ENCODE measurements at regions not wholly inside any gene's neighbourhood (a gene's known extent, or its start where the extent isn't known, plus 50 kb on each side); places are given as distances from the start of the nearest gene placed in this dataset.

DNA sequence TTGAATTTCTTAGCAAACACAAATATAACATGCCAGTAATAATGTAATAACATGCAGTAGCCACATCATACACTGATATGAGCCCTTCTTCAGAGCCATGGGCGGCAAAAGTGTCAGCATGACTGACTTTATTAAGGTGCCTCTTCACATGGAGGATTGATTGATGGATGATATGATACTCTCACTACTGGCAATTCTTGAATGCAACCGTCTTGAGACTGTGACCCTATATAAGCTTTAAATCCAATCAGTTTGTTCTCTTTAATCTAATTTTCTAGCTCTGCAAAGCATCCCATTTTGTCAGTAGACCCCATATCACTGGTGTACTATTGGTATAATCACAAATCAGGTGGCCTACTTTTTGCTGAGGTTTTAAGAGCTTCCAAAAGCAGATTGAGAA lies 463.7 kb upstream of the ROBO2 start:
- Histone ChIP-seq H3K4me3 (no peak overlapping the region), H3K4me1 (no peaks in the 10 kb centered on the region), H3K27ac (no peak overlapping the region), H3K36me3 (no peaks in the 10 kb centered on the region), H3K9me3 (no peaks in the 10 kb centered on the region), H3K27me3 (no peaks in the 10 kb centered on the region)
- no peak for DNase-seq (ENCODE audit: low spot score in 2 of 2)
- intact Hi-C loops (cut with DNase I; ENCODE audit: low total_unique reads), result no loop called here
- no peak for TF ChIP-seq POLR2AphosphoS5 (IDR thresholded peaks at IDR 0.05)
- no peak for TF ChIP-seq POLR2A (IDR thresholded peaks at IDR 0.05)
- no peak for TF ChIP-seq CTCF (IDR thresholded peaks at IDR 0.05)

DNA sequence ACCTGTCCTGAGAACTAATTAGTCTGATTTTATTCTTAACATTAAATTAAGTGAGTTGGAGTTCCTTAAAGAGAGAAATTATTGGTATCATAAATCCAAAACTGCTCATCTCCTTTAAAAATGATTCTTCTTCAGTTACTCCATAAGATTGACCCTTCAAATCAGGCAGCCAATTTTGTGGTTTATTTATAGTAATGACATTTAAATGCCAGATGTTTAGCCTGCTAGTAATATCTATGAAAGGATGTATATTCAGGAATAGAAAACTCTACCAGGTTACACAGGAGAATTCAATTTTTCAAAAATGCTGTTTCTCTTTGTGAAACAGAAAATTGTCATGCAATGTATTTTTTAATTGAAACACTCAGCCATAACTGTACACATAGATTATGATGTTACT lies 457.8 kb upstream of the ROBO2 start:
- Histone ChIP-seq H3K27ac (no peak overlapping the region), H3K4me3 (no peak overlapping the region), H3K9me3 (no peaks in the 10 kb centered on the region), H3K36me3 (no peaks in the 10 kb centered on the region), H3K27me3 (no peaks in the 10 kb centered on the region), H3K4me1 (no peaks in the 10 kb centered on the region)
- intact Hi-C loops (cut with DNase I; ENCODE audit: low total_unique reads), result loop anchor here (5.0 kb wide), 1 partner anchor 1920 kb away; no protein-coding TSS in a partner anchor
- no peak for DNase-seq (ENCODE audit: low spot score in 2 of 2)
- TF ChIP-seq POLR2AphosphoS5 (IDR thresholded peaks at IDR 0.05) (no peak), CTCF (IDR thresholded peaks at IDR 0.05) (no peak)

- Histone ChIP-seq H3K9me3 (no peaks in the 10 kb centered on the region), H3K36me3 (no peaks in the 10 kb centered on the region), H3K27ac (no peak overlapping the region), H3K4me1 (no peaks in the 10 kb centered on the region), H3K4me3 (no peak overlapping the region), H3K27me3 (no peaks in the 10 kb centered on the region)
- DNase-seq (ENCODE audit: low spot score in 2 of 2), result no peak
- TF ChIP-seq CTCF (IDR thresholded peaks at IDR 0.05) (no peak), POLR2A (IDR thresholded peaks at IDR 0.05) (no peak), POLR2AphosphoS5 (IDR thresholded peaks at IDR 0.05) (no peak)
- intact Hi-C loops (cut with DNase I; ENCODE audit: low total_unique reads), result loop anchor here (5.0 kb wide), 1 partner anchor 1919 kb away; no protein-coding TSS in a partner anchor
Observed at GRCh38 chr3:76582632-76583378, 457.1 kb upstream of the ROBO2 start.

DNA sequence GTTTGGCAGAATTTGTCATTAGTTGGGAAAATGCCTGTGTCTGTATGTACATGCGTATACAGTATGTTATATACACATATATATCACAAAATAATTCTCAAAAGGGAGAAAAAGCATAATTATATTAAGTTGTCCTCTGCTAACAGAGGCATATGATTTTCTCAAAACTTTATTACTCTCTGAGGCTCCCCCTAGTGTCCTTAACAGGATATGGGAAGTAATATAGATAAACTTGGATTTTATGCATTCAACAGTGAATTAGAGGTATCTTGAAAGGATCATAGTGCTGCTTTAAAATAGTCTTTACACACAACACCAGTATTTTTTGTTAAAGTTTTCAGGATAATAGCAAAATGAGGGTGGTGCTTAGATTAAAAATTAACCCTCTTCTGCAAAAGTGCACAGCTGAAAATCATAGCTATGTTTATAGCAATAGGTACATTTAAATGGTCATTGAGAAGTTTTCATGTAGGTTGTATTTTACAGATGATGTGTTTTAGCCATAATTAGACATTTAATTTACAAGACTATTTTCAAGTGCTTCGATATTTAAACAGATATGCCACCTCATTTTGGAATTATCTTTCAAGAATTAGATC lies 454.0 kb upstream of the ROBO2 start:
- no peak for TF ChIP-seq POLR2A (IDR thresholded peaks at IDR 0.05)
- TF ChIP-seq CTCF (IDR thresholded peaks at IDR 0.05), result peak in 1 of 3 donors; percentile 21
- TF ChIP-seq POLR2AphosphoS5 (IDR thresholded peaks at IDR 0.05), result no peak
- no peaks in the 10 kb centered on the region for H3K9me3 ChIP-seq
- intact Hi-C loops (cut with DNase I; ENCODE audit: low total_unique reads), result no loop called here
- H3K27me3 ChIP-seq, result no peaks in the 10 kb centered on the region
- no peaks in the 10 kb centered on the region for H3K36me3 ChIP-seq
- H3K4me3 ChIP-seq, result no peak overlapping the region
- no peak for DNase-seq (ENCODE audit: low spot score in 2 of 2)
- no peak overlapping the region for H3K27ac ChIP-seq
- no peaks in the 10 kb centered on the region for H3K4me1 ChIP-seq

GRCh38 chr3:76586471-76586870 lies 453.4 kb upstream of the ROBO2 start:
- Histone ChIP-seq H3K27ac (no peak overlapping the region), H3K4me1 (no peaks in the 10 kb centered on the region), H3K9me3 (no peaks in the 10 kb centered on the region), H3K4me3 (no peak overlapping the region), H3K36me3 (no peaks in the 10 kb centered on the region), H3K27me3 (no peaks in the 10 kb centered on the region)
- TF ChIP-seq POLR2A (IDR thresholded peaks at IDR 0.05) (no peak), CTCF (IDR thresholded peaks at IDR 0.05) (no peak), POLR2AphosphoS5 (IDR thresholded peaks at IDR 0.05) (no peak)
- intact Hi-C loops (cut with DNase I; ENCODE audit: low total_unique reads), result no loop called here
- no peak for DNase-seq (ENCODE audit: low spot score in 2 of 2)

Data from breast epithelium (tissue), 4 donors.